H9 (cell line): ENCODE measurements at regions not wholly inside any gene's neighbourhood (a gene's known extent, or its start where the extent isn't known, plus 50 kb on each side); places are given as distances from the start of the nearest gene placed in this dataset.

Experiments used
- DNase-seq: peaks from one replicate; pipeline ENCODE4 v3.0.0-alpha.2; 2017
- H2AFZ ChIP-seq: one replicate; pipeline ENCODE4 v1.6.1; 2013; ENCODE audit warnings: mild to moderate bottlenecking, low read length, control low read depth, moderate library complexity
- H2AK5ac ChIP-seq: 2 replicates; pipeline ENCODE4 v1.6.1; 2013; ENCODE audit warnings: low read length, control low read depth, mixed read lengths; ENCODE audit not compliant: insufficient read length
- H2BK120ac ChIP-seq: one replicate; pipeline ENCODE4 v1.6.1; 2013; ENCODE audit warnings: low read depth, mild to moderate bottlenecking, low read length, control low read depth, inconsistent platforms; ENCODE audit not compliant: poor library complexity, severe bottlenecking
- H2BK12ac ChIP-seq: 2 replicates; pipeline ENCODE4 v1.6.1; 2013; ENCODE audit warnings: low read length, control low read depth, mixed read lengths, low read depth; ENCODE audit not compliant: insufficient read length
- H2BK15ac ChIP-seq: 2 replicates; pipeline ENCODE4 v1.6.1; 2013; ENCODE audit warnings: low read depth, low read length, control low read depth
- H2BK20ac ChIP-seq: one replicate; pipeline ENCODE4 v1.6.1; 2013; ENCODE audit warnings: low read depth, mild to moderate bottlenecking, low read length, control low read depth, inconsistent platforms; ENCODE audit not compliant: poor library complexity, severe bottlenecking
- H2BK5ac ChIP-seq: 2 replicates; pipeline ENCODE4 v1.6.1; 2013; ENCODE audit warnings: low read length, control low read depth, mixed read lengths; ENCODE audit not compliant: insufficient read length
- H3K14ac ChIP-seq: 2 replicates; pipeline ENCODE4 v1.6.1; 2013; ENCODE audit warnings: low read length, control low read depth; ENCODE audit not compliant: insufficient read depth
- H3K18ac ChIP-seq: 2 replicates; pipeline ENCODE4 v1.6.1; 2013; ENCODE audit warnings: low read depth, mild to moderate bottlenecking, mixed read lengths, low read length, control low read depth; ENCODE audit not compliant: insufficient read length
- H3K23ac ChIP-seq: 2 replicates; pipeline ENCODE4 v1.6.1; 2013; ENCODE audit warnings: low read length, control low read depth, mixed read lengths, low read depth; ENCODE audit not compliant: insufficient read length
- H3K23me2 ChIP-seq: 2 replicates; pipeline ENCODE4 v1.6.1; 2013; ENCODE audit warnings: low read depth, mild to moderate bottlenecking, mixed read lengths, low read length, control low read depth; ENCODE audit not compliant: insufficient read length, poor library complexity, severe bottlenecking
- H3K27ac ChIP-seq: 2 replicates; pipeline ENCODE4 v1.5.1; 2013; ENCODE audit warnings: low read length, control low read depth, mixed read lengths, low read depth; ENCODE audit not compliant: insufficient read length
- H3K27me3 ChIP-seq: 2 replicates; pipeline ENCODE4 v1.6.1; 2013; ENCODE audit warnings: low read length, control low read depth, inconsistent platforms; ENCODE audit not compliant: insufficient read depth
- H3K4ac ChIP-seq: 2 replicates; pipeline ENCODE4 v1.6.1; 2013; ENCODE audit warnings: low read depth, mild to moderate bottlenecking, control low read depth, inconsistent platforms, low read length, moderate library complexity
- H3K4me1 ChIP-seq: 2 replicates; pipeline ENCODE4 v1.6.1; 2013; ENCODE audit warnings: low read length, control low read depth, inconsistent platforms; ENCODE audit not compliant: insufficient read depth
- H3K4me2 ChIP-seq: 2 replicates; pipeline ENCODE4 v1.6.1; 2013; ENCODE audit warnings: low read length, control low read depth, mixed read lengths; ENCODE audit not compliant: insufficient read length, insufficient read depth
- H3K56ac ChIP-seq: 2 replicates; pipeline ENCODE4 v1.6.1; 2013; ENCODE audit warnings: low read depth, mild to moderate bottlenecking, mixed read lengths, low read length, control low read depth; ENCODE audit not compliant: insufficient read length
- H3K79me1 ChIP-seq: 2 replicates; pipeline ENCODE4 v1.6.1; 2013; ENCODE audit warnings: low read depth, mild to moderate bottlenecking, moderate library complexity, low read length, control low read depth, inconsistent platforms; ENCODE audit not compliant: insufficient read depth, poor library complexity, severe bottlenecking
- H3K79me2 ChIP-seq: 2 replicates; pipeline ENCODE4 v1.6.1; 2013; ENCODE audit warnings: low read length, control low read depth, inconsistent platforms; ENCODE audit not compliant: insufficient read depth
- H3K9ac ChIP-seq: 2 replicates; pipeline ENCODE4 v1.6.1; 2013; ENCODE audit warnings: low read length, control low read depth, mixed read lengths; ENCODE audit not compliant: insufficient read length; ENCODE audit errors: extremely low read depth
- H3K9me3 ChIP-seq: one replicate; pipeline ENCODE4 v1.6.1; 2013; ENCODE audit warnings: low read depth, low read length, inconsistent platforms; ENCODE audit not compliant: control insufficient read depth
- H3T11ph ChIP-seq: one replicate; pipeline ENCODE4 v1.6.1; 2013; ENCODE audit warnings: mild to moderate bottlenecking, low read length, control low read depth, inconsistent platforms
- H4K20me1 ChIP-seq: one replicate; pipeline ENCODE4 v1.6.1; 2013; ENCODE audit not compliant: control insufficient read depth, insufficient read length, insufficient read depth
- H4K5ac ChIP-seq: 2 replicates; pipeline ENCODE4 v1.6.1; 2013; ENCODE audit warnings: low read depth, mild to moderate bottlenecking, mixed read lengths, low read length, control low read depth; ENCODE audit not compliant: insufficient read length
- H4K8ac ChIP-seq: replicated peaks from 2 replicates; pipeline ENCODE4 v1.6.1; 2013; ENCODE audit warnings: low read length, control low read depth, mixed read lengths, low read depth; ENCODE audit not compliant: insufficient read length
- H4K91ac ChIP-seq: 2 replicates; pipeline ENCODE4 v1.6.1; 2013; ENCODE audit warnings: low read depth, mild to moderate bottlenecking, moderate library complexity, mixed read lengths, low read length, control low read depth; ENCODE audit not compliant: insufficient read length
- H3K27ac Mint-ChIP-seq, 3 experiments: 2 replicates in 2 of 3; 3 replicates in 1 of 3; pipeline ENCODE4 v1.8.0; 2020 to 2021; ENCODE audit warnings: mixed read lengths in 3 of 3, mild to moderate bottlenecking in 1 of 3, moderate library complexity in 1 of 3
- H3K27me3 Mint-ChIP-seq: 2 replicates; pipeline ENCODE4 v1.8.0; 2021; ENCODE audit warnings: low read depth, mild to moderate bottlenecking, moderate library complexity, mixed read lengths
- H3K36me3 Mint-ChIP-seq, 3 experiments: 2 replicates in 2 of 3; 3 replicates in 1 of 3; pipeline ENCODE4 v1.8.0; 2020 to 2021; ENCODE audit warnings: low read depth in 3 of 3, mixed read lengths in 3 of 3; ENCODE audit not compliant: insufficient read depth in 1 of 3
- H3K4me1 Mint-ChIP-seq, 2 experiments: 2 replicates each; pipeline ENCODE4 v1.8.0; 2020; ENCODE audit warnings: mixed read lengths in 2 of 2
- H3K4me3 Mint-ChIP-seq, 2 experiments: 2 replicates in 1 of 2; 3 replicates in 1 of 2; pipeline ENCODE4 v1.8.0; 2020 to 2021; ENCODE audit warnings: mild to moderate bottlenecking in 2 of 2, mixed read lengths in 2 of 2, moderate library complexity in 1 of 2
- H3K9me3 Mint-ChIP-seq, 2 experiments: 2 replicates in 1 of 2; 3 replicates in 1 of 2; pipeline ENCODE4 v1.8.0; 2020; ENCODE audit warnings: mild to moderate bottlenecking in 2 of 2, mixed read lengths in 2 of 2, moderate library complexity in 1 of 2
- TF ChIP-seq, protein P1 (sequence below): fragments of 200-600 bp; sonication (generic); conservative IDR thresholded peaks from 3 replicates; pipeline ENCODE4 v1.8.0; 2021; ENCODE audit warnings: antibody characterized with exemption, mild to moderate bottlenecking

DNA sequence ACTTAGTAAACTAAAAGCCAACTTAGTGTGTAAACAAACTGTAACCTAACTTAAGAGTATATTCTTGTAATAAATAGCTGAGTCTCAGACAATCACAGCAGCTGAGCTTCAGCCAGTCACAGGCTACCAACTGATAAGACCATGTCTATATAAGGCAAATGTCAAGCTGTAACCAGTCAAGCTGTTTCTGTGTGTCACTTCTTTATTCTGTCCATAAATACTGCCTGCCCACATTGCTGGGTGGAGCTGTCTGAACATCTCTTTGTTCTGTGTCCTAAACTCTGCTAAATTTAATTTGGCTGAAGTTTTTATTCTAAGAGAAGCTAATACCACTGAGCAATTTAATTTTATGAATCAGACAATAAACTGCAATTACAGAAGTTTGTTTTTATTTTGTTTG lies 412.1 kb upstream of the CDH10 start:
- no peak overlapping the region for H3K4me2 ChIP-seq
- no peaks in the 10 kb centered on the region for H3K27me3 Mint-ChIP-seq
- H3K27ac Mint-ChIP-seq, result no peak overlapping the region
- TF ChIP-seq, protein P1, sequence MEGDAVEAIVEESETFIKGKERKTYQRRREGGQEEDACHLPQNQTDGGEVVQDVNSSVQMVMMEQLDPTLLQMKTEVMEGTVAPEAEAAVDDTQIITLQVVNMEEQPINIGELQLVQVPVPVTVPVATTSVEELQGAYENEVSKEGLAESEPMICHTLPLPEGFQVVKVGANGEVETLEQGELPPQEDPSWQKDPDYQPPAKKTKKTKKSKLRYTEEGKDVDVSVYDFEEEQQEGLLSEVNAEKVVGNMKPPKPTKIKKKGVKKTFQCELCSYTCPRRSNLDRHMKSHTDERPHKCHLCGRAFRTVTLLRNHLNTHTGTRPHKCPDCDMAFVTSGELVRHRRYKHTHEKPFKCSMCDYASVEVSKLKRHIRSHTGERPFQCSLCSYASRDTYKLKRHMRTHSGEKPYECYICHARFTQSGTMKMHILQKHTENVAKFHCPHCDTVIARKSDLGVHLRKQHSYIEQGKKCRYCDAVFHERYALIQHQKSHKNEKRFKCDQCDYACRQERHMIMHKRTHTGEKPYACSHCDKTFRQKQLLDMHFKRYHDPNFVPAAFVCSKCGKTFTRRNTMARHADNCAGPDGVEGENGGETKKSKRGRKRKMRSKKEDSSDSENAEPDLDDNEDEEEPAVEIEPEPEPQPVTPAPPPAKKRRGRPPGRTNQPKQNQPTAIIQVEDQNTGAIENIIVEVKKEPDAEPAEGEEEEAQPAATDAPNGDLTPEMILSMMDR, result no peak
- H3K4me1 Mint-ChIP-seq, result no peaks in the 10 kb centered on the region
- H4K8ac ChIP-seq, result no peak overlapping the region
- no peaks in the 10 kb centered on the region for H3K9me3 ChIP-seq
- H3K9me3 Mint-ChIP-seq, result no peaks in the 10 kb centered on the region
- H2BK120ac ChIP-seq, result no peak overlapping the region
- no peaks in the 10 kb centered on the region for H3K36me3 Mint-ChIP-seq
- H4K91ac ChIP-seq, result no peak overlapping the region
- H3K9ac ChIP-seq, result no peak overlapping the region
- H3K23ac ChIP-seq, result no peak overlapping the region
- no peak overlapping the region for H3K18ac ChIP-seq
- H3K14ac ChIP-seq, result no peak overlapping the region
- H3K4me1 ChIP-seq, result no peaks in the 10 kb centered on the region; the same call in 1 of the 2 replicates
- H3K56ac ChIP-seq, result no peak overlapping the region
- no peaks in the 10 kb centered on the region for H3K27me3 ChIP-seq
- no peak overlapping the region for H2BK15ac ChIP-seq
- no peak overlapping the region for H3K27ac ChIP-seq
- H3T11ph ChIP-seq, result no peak overlapping the region
- no peak overlapping the region for H2BK20ac ChIP-seq
- no peaks in the 10 kb centered on the region for H3K79me2 ChIP-seq
- no peaks in the 10 kb centered on the region for H3K23me2 ChIP-seq
- H4K20me1 ChIP-seq, result no peaks in the 10 kb centered on the region
- H4K5ac ChIP-seq, result no peak overlapping the region
- H3K79me1 ChIP-seq, result no peaks in the 10 kb centered on the region
- H2AFZ ChIP-seq, result no peak overlapping the region
- no peak for DNase-seq
- no peak overlapping the region for H3K4ac ChIP-seq
- no peak overlapping the region for H2AK5ac ChIP-seq
- H2BK5ac ChIP-seq, result no peak overlapping the region
- H2BK12ac ChIP-seq, result no peak overlapping the region
- H3K4me3 Mint-ChIP-seq, result no peak overlapping the region
